HG02938 (cell line): ENCODE measurements at regions not wholly inside any gene's neighbourhood (a gene's known extent, or its start where the extent isn't known, plus 50 kb on each side); places are given as distances from the start of the nearest gene placed in this dataset.
"Not testable (repeated sequence)": the region's sequence is repeated elsewhere in the genome, so short reads cannot be mapped to it uniquely, and the experiment has no call there.

Source experiments
- ATAC-seq: cut with Tn5 transposase; IDR thresholded peaks from one replicate; pipeline ENCODE4 v1.9.1; 2021; ENCODE audit warnings: mild to moderate bottlenecking, moderate library complexity; ENCODE audit not compliant: unreplicated experiment

DNA sequence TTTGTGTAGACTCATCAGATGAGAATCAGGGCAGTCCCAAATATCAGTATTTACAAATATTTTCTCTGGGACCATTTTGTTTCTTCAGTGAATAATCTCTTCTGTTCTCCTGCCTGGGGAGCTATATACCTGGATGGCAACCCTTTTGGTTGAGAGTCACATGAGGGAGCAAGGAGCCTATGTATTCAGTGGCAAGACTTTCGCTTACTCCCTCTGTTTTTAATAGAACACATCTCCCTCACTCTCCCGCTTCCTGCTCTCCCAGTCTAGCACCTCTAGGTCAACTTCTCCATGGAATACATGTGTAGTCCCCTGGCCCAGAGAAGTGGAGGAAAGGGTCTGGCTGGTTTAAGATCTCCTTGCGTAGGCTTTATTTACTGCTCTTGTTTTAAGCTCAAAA lies 600.3 kb downstream of the CCDC85A start:
- ATAC-seq, result no peak

DNA sequence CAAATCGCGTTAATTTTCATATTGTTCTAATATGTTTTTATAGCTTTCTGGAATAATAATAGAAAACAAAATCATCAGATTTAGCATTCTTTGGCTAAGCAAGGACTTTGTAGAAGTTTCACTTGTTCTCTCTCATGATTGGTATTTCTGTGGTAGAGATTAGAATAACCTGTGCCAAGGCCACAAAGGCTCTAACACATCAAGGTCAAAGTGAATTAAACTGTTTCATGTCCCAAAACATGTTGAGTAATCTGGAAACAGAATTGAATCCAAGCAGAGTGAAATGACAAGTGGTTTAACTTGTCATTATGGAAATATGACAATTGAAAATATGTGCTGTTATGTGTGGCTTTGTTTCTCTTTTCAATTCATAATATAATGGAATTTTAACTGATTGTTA lies 617.4 kb downstream of the CCDC85A start:
- no peak for ATAC-seq

DNA sequence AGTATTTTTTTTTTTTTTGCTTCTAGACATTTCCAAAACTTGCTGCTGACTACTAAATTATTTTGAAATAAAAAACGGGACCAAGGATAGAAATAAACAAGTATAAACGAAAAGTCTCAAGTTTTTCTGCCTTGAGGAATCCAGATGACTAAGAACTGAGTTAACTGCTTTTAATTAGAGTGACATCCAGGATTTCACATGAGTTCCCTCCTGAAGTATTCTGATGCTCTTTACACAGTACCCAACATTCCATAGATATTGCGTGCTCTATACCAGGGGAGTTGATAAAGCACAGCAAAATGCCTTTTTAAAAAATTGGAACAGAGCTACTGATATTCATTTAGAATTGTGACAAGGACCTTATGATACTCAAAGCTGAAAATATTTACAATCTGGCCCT lies 618.0 kb downstream of the CCDC85A start:
- ATAC-seq, result no peak

DNA sequence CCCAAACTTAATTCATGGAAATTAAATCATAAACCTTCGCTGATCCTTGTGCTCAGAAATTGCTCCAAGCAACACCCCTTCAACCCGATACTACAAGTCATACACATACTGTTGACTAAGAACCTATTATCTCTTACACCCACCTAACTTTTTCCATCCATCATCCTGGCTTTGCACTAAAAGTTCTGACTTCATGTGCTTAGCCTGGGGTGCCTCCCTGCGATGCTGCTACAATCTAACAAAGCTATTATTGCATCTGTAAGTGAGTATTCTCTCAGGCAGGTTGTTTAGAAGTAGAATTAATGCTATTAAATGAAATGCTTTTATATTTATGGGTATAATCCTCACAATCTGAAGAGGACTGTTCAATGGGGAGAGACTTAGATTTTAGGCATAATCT lies 619.8 kb downstream of the CCDC85A start:
- ATAC-seq, result no peak

DNA sequence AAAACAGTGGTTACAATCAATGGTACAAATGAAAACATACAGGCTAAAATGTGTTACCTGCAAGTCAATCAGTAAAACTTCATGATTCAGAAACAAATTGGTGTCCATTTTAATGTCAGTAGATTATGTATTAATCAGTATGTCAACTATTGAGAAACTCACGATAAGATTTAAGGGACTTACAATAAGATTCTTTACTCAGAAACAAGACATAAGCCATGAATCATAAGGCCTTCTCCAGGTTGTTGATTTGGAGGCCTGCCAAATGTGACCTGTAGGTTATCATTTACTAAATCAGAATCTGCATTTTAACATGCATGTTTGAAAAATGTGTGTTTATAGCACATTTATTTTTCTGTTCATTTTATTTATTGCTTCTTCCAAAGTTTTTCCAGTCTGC lies 623.1 kb downstream of the CCDC85A start:
- ATAC-seq, result no peak

DNA sequence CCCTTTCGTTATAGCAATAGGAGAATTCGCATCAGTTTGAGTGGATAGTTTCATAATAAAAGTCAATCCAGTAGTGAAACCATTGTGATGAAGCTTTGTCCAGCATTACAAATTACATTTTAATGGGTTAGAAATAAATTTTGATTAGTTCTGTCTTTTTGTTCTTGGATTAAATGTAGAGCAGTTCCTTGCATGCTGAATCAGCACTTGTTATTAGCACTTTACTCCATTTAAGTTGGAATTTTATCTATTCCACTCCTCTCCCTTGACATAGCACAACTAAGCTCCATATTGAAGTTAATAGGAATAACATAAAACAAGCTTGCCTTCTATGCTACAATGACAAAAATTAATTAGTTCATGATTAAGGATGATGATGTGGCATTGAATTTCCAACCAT lies 624.1 kb downstream of the CCDC85A start:
- no peak for ATAC-seq

DNA sequence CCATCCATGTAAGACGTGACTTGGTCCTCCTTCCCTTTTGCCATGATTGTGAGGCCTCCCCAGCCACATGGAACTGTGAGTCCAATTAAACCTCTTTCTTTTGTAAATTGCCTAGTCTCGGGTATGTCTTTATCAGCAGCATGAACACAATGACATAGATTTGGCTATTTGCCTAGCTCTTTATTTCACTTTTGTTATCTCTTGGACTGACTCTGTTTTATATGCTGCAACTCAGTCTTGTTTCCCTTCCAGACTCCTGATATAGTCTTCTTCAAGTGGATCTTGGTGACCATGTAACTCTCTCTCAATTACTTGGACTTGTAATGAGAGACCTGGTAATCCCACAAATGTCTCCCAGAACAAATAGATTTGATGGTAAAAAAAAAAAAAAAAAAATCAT lies 627.6 kb downstream of the CCDC85A start:
- ATAC-seq, result no peak

DNA sequence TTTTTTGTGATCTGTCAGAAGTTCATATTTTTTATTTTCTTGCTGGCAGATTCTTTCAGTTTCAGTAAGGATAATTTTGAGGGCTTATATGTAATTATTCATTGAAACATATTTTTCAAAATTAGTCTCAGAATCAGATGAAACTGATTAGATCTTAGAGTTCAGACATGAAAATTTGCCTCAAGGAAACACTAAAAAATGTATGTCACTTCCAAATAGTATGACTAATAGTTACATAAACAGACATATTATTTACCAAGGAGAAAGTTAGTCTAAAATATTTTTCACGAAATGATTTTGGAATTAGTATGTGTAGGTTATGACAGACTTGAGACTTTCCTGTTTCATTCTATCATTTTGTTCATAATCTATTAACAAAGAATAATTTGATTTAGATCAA lies 628.6 kb downstream of the CCDC85A start:
- no peak for ATAC-seq

DNA sequence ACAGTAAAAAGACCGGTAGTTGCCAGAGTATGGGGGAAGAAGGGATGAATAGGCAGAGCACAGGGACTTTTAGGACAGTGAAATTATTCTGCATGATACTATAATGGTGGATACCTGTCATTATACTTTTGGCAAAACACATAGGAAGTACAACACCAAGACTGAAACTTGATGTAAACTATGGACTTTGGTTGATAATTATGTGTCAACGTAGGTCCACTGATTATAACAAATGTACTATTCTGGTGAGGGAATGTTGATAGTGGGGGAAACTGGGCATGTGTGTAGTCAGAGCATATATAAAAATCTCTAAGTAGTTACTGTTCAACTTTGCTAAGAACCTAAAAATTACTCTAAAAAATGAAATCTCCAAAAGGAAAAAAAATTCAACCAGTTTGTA lies 629.7 kb downstream of the CCDC85A start:
- no peak for ATAC-seq

DNA sequence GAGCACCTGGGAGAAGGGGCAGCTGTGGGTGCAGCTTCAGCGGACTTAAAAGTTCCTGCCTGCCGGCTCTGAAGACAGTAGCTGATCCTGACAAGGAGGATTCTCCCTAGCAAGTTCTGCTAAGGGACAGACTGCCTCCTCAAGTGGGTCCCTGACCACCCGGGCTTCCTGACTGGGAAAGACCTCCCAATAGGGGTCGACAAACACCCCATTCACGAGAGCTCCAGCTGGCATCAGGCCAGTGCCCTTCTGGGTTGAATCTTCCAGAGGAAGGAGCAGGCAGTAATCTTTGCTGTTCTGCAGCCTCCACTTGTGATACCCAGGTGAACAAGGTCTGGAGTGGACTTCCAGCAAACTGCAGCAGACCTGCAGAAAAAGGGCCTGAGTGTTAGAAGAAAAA lies 632.9 kb downstream of the CCDC85A start:
- no peak for ATAC-seq

DNA sequence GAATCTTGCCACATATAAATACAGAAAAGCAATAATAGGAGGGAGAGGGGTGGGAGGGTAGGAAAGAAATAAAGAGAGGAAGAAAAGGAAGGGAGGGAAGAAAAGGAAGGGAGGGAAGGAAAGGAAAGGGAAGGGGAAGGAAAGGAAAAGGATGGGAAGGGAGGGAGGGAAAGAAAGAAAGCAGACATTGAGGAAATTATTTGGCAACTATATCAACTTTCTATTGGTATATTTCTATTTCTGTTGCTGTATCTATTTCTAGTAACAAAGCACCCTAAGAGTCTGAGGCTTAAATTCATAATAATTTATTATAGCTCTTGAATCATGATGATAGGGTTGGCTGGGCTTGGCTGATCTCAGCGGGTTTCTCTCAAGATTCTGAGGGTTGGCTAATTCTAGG lies 648.0 kb downstream of the CCDC85A start:
- ATAC-seq, result no peak

DNA sequence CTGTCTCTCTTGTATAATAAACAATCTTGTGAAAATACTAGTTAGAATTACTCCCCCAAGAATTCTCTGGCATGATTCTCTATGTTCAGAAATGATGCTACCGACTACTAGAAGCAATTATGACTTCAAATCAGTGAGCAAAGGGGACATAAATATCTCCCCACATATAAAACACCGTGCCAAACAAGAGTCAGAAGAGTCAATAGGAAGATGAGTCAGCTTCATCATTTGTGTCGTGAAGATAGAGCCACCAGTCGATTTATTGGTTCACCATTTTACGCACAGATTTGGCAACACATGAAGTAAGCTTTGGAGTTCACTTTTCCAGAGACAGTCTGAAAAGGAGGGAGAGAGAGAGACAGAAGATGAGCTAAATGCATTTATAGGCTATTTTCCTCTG lies 650.9 kb downstream of the CCDC85A start:
- ATAC-seq, result no peak

DNA sequence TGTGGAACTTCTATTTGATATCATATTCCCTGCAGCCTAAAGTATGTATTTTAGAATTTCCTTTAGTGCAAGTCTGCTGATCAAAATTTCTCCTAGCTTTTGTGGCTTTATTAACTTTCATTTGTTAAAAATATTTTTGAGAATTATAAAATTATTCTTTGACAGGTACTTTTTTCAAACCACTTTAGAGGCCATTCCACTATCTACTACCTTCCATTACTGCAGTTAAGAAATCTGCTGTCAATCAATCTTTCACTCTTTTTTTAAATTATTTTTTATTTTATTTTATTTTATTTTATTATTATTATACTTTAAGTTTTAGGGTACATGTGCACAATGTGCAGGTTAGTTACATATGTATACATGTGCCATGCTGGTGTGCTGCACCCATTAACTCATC lies 656.2 kb downstream of the CCDC85A start:
- ATAC-seq, result not testable (repeated sequence)

DNA sequence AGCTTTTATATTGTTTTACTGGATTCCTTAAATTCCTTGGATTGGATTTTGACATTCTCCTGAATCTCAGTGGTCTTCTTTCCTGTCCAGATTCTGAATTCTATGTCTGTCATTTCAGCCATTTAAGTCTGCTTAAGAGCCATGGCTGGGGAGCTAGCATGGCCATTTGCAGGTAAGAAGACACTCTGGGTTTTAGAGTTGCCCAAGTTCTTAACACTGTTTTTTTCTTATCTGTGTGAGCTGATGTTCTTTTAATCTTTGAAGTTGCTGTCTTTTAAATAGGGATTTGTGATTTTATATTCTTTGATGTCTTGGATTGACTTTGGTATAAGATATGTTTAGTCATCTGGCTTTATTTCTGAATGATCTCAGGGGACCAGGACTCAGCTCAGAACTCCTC lies 677.2 kb downstream of the CCDC85A start:
- no peak for ATAC-seq

DNA sequence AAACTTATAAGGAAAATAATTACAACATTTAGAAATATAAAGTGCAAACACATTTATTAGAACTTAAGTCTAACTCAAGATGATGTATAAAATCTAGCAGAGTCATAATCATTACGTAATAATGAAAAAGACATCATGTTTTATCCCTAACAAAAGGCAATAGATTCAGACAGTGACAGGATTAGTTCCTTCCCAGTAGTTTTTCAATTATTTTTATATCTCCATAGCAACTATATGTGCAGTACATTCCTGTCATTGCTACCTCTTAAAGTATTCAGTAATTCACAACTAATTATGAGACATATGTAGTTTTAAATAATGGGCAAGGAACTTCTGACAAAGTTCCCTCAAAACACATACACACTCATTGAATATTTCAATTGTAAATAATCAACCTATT lies 687.9 kb downstream of the CCDC85A start:
- no peak for ATAC-seq

DNA sequence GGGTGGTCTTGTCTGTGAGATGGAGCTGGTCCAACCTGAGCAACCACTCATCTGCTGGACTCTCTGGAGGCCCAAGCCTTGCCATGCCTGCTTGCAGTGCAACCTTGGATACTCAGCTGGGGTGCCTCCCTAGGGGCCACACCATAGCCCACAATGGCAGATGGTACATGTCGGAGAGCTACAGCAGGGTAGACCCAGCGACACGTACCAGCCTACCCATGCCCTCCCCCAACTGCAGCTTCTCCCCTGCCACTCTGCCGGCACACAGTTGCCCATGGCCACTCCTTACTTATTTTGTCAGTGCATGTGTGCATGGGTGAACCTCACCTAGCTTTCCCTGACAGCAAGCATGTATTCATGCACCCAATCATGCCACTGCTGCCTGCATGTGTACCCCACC lies 690.9 kb downstream of the CCDC85A start:
- ATAC-seq, result no peak

DNA sequence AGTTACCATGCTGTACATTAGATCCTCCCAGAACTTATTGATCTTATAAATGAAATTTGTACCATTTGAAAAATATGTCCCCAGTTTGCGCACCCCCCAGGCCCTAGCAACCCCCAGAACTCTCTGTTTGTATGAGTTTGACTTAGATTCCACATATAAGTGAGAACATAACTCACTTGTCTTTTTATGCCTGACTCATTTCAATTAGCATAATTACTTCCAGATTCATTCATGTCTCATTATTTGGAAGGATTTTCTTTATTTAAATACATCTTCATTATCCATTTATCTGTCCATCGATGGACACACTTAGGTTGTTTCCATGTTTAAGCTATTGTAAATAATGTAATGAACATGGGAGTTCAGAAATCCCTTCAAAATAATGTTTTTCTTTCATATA lies 705.9 kb downstream of the CCDC85A start:
- ATAC-seq, result no peak

DNA sequence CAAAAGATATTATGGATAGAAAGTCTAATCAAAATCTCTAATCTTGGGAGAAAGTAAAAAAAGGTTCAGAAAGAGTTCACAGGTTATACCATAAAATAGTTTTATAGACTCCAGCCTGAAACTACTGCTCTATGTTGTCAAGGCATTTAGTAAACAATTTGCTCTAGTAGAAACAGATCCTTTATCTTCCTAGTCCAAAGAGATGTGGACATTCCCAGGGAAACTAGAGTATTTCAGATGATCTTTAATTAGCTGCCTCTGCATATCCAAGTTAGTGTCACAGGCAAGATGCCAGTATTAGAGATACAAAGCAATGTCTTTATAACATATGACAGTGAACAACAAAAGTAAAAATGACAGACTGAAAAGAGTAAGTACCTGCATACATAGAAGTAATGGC lies 708.6 kb downstream of the CCDC85A start:
- no peak for ATAC-seq

DNA sequence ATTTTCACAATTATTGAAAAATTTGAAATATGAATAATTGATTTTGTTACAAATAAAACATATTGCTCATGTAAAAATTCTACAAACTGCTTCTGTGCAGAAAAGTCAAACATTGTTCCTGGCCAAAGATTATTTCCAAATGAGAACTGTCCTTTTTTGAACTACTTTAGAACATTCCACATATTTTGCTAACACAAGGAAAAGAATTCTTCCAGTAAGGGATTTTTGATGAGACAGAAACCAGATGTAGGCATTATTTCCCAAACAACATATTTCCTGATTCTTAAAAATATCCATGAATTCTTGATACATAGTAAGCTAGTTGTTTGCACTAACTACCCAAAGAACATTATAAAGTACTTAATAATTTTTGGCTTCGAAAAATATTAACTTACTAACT lies 715.2 kb downstream of the CCDC85A start:
- no peak for ATAC-seq

DNA sequence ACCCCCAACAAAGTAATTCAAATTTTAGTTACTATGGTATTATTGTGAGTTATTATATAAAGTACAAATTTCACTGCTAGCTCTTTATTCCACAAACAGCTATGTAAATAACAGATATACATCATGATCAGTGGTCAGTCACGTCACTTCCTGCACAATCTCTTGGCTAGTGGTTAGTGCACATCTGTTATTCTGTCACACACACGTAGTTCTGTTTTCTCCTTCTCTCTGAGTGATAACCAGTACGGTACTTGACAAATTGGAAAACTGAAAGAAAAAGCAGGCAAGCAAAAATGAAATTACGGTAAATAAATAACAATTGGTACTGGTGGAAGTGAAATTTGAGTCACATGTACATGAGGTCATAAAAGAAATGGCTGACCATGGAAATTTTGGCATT lies 728.7 kb downstream of the CCDC85A start:
- no peak for ATAC-seq

DNA sequence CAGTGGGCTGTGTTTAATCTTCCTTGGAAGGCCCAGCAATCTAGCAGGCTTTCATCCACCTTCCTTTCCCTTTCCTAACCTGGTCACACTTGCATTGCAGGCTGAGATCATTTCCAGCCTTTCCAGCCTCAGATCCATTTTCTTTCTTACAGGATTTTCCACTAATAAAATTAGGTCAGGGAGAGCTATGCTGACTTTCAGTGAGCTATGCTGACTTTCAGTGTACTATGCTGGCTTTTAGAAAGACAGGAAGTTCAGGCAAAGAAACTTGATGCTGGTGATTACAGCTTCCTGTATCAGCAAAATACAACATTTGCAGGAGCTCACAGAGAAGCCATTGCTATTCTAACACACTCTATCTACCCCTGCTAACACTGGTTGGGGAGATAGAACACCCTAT lies 735.0 kb downstream of the CCDC85A start:
- ATAC-seq, result no peak

DNA sequence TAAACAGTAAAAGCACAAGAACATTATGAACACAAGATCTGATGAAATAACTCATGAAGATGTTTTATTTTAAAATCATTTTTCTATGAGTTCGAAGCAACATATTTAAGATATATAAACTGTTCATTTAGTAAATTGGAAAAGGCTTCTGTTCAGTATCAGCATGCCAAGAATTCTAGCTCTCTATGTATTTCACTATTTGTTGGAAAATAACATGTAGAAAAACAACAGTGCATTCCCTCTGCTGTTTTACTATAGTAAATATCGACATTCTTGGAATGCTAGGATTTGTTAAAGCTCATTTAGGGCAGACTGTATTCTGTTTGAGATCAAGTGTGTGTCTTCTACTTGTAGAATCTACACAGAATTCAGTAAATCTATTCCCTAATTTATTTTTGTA lies 750.2 kb downstream of the CCDC85A start:
- no peak for ATAC-seq

DNA sequence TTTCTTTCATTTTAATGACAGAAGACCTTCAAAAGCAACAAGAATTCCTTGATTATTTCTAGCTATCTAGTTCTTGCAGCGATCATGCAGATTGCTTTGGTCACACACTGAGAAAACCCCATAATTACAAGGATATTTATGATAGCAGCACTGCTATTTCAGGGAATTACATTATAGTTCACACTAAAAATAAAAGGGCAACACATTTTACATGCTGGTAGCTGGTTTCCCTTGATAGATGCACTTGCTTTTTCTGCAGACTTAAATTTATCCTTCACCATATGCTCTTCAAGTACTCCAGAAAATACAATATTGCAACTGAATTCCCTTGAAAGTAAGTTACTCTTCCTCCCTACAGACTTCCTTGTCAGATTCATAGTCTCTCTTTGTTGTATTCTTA lies 751.1 kb downstream of the CCDC85A start:
- ATAC-seq, result no peak

DNA sequence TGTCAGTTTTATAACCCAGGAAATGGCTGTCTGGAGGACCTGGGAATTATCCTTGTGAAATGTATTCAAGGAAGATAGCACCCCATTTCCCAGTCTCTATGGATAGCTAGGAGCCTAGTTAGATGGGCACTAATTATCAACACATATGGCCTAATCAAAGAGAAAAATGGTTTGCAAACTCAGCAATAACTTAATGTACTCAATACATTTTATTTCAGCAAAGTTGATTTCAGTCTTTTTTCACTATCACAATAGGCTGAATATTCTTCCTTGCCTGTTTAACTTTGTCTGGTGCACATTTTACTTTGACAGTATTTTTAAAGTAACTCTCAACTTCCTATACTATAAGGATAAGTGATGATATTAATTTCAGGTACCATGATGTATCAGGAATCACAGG lies 756.3 kb downstream of the CCDC85A start:
- no peak for ATAC-seq
